ENCODE measurements at regions not wholly inside any gene's neighbourhood (a gene's known extent, or its start where the extent isn't known, plus 50 kb on each side); places are given as distances from the start of the nearest gene placed in this dataset.

- no peaks in the 10 kb centered on the region for H3K9me3 ChIP-seq (ENCODE audit: insufficient read depth, low read depth, low read length)
- H3K9ac ChIP-seq (ENCODE audit: low read depth, low read length, poor library complexity, severe bottlenecking) = no peak overlapping the region
- no peak overlapping the region for H2AFZ ChIP-seq (ENCODE audit: low read length)
- no peaks in the 10 kb centered on the region for H3K9me2 ChIP-seq (replicated peaks; ENCODE audit: low read depth, low read length)
- no peaks in the 10 kb centered on the region for H4K20me1 ChIP-seq (ENCODE audit: insufficient read depth, low read length, poor library complexity, severe bottlenecking)
- no peaks in the 10 kb centered on the region for H3K79me2 ChIP-seq (ENCODE audit: insufficient read depth, low read length)
- H3K4me1 ChIP-seq (ENCODE audit: insufficient read depth, low read length, poor library complexity, severe bottlenecking) = no peaks in the 10 kb centered on the region
- H3K27me3 ChIP-seq (ENCODE audit: insufficient read depth, low read length, poor library complexity, severe bottlenecking) = no peaks in the 10 kb centered on the region
- H3F3A ChIP-seq (ENCODE audit: low read depth) = no peaks in the 10 kb centered on the region
- no peaks in the 10 kb centered on the region for H3K36me3 ChIP-seq (ENCODE audit: insufficient read depth, low read length)
- H3K4me3 ChIP-seq (ENCODE audit: low read length, poor library complexity, severe bottlenecking) = no peak overlapping the region
- no peak overlapping the region for H3K4me2 ChIP-seq (ENCODE audit: low read depth, low read length, poor library complexity, severe bottlenecking)
- TF ChIP-seq EZH2phosphoT487 (IDR thresholded peaks at IDR 0.05; ENCODE audit: borderline replicate concordance) = no peak
- TF ChIP-seq CTCF (conservative IDR thresholded peaks at IDR 0.05; ENCODE audit: low read length) = no peak
Measured at GRCh38 chrX:147781844-147782243, 129.9 kb upstream of the FMR1 start.

- H3K79me2 ChIP-seq (ENCODE audit: insufficient read depth, low read length) = no peaks in the 10 kb centered on the region
- no peaks in the 10 kb centered on the region for H3K27me3 ChIP-seq (ENCODE audit: insufficient read depth, low read length, poor library complexity, severe bottlenecking)
- no peak overlapping the region for H2AFZ ChIP-seq (ENCODE audit: low read length)
- no peaks in the 10 kb centered on the region for H3K9me3 ChIP-seq (ENCODE audit: insufficient read depth, low read depth, low read length)
- H3K9ac ChIP-seq (ENCODE audit: low read depth, low read length, poor library complexity, severe bottlenecking) = no peak overlapping the region
- H3K4me1 ChIP-seq (ENCODE audit: insufficient read depth, low read length, poor library complexity, severe bottlenecking) = no peaks in the 10 kb centered on the region
- no peaks in the 10 kb centered on the region for H3K36me3 ChIP-seq (ENCODE audit: insufficient read depth, low read length)
- H4K20me1 ChIP-seq (ENCODE audit: insufficient read depth, low read length, poor library complexity, severe bottlenecking) = no peaks in the 10 kb centered on the region
- no peak overlapping the region for H3K4me2 ChIP-seq (ENCODE audit: low read depth, low read length, poor library complexity, severe bottlenecking)
- H3K4me3 ChIP-seq (ENCODE audit: low read length, poor library complexity, severe bottlenecking) = no peak overlapping the region
- no peaks in the 10 kb centered on the region for H3F3A ChIP-seq (ENCODE audit: low read depth)
- no peaks in the 10 kb centered on the region for H3K9me2 ChIP-seq (replicated peaks; ENCODE audit: low read depth, low read length)
- no peak for TF ChIP-seq CTCF (conservative IDR thresholded peaks at IDR 0.05; ENCODE audit: low read length)
- no peak for TF ChIP-seq EZH2phosphoT487 (IDR thresholded peaks at IDR 0.05; ENCODE audit: borderline replicate concordance)
Measured at GRCh38 chrX:147788641-147789350, 122.9 kb upstream of the FMR1 start.

GRCh38 chrX:147800663-147801062 is 111.1 kb upstream of the FMR1 start:
- Histone ChIP-seq H3K79me2 (ENCODE audit: insufficient read depth, low read length) (no peaks in the 10 kb centered on the region), H2AFZ (ENCODE audit: low read length) (no peak overlapping the region), H3K36me3 (ENCODE audit: insufficient read depth, low read length) (no peaks in the 10 kb centered on the region), H3K27me3 (ENCODE audit: insufficient read depth, low read length, poor library complexity, severe bottlenecking) (no peaks in the 10 kb centered on the region), H3K9me2 (replicated peaks; ENCODE audit: low read depth, low read length) (no peaks in the 10 kb centered on the region), H3K4me1 (ENCODE audit: insufficient read depth, low read length, poor library complexity, severe bottlenecking) (no peaks in the 10 kb centered on the region), H3K9me3 (ENCODE audit: insufficient read depth, low read depth, low read length) (no peaks in the 10 kb centered on the region), H3K4me2 (ENCODE audit: low read depth, low read length, poor library complexity, severe bottlenecking) (no peak overlapping the region), H4K20me1 (ENCODE audit: insufficient read depth, low read length, poor library complexity, severe bottlenecking) (no peaks in the 10 kb centered on the region), H3F3A (ENCODE audit: low read depth) (no peaks in the 10 kb centered on the region), H3K9ac (ENCODE audit: low read depth, low read length, poor library complexity, severe bottlenecking) (no peak overlapping the region), H3K4me3 (ENCODE audit: low read length, poor library complexity, severe bottlenecking) (no peak overlapping the region)
- TF ChIP-seq CTCF (conservative IDR thresholded peaks at IDR 0.05; ENCODE audit: low read length) (no peak), EZH2phosphoT487 (IDR thresholded peaks at IDR 0.05; ENCODE audit: borderline replicate concordance) (no peak)

Measured in Loucy (cell line).